T47D (cell line): ENCODE measurements at regions not wholly inside any gene's neighbourhood (a gene's known extent, or its start where the extent isn't known, plus 50 kb on each side); places are given as distances from the start of the nearest gene placed in this dataset.

Experiments used
- DNase-seq, 2 experiments: peaks; one replicate each; pipeline versions ENCODE4 v3.0.0 to v3.0.0-alpha.2; 2011 to 2012; ENCODE audit warnings: low read depth in 1 of 2, low spot score in 1 of 2
- JUND ChIP-seq: IDR thresholded peaks from 2 replicates; pipeline ENCODE4 v1.6.1; 2012; ENCODE audit warnings: low read depth
- in situ Hi-C: cut with HindIII; loops from 2 replicates; pipeline ENCODE4 v1.10.0; 2016; ENCODE audit warnings: low sequenced_read_pairs, low pct_unique_long_range_greater_than_20kb

DNA sequence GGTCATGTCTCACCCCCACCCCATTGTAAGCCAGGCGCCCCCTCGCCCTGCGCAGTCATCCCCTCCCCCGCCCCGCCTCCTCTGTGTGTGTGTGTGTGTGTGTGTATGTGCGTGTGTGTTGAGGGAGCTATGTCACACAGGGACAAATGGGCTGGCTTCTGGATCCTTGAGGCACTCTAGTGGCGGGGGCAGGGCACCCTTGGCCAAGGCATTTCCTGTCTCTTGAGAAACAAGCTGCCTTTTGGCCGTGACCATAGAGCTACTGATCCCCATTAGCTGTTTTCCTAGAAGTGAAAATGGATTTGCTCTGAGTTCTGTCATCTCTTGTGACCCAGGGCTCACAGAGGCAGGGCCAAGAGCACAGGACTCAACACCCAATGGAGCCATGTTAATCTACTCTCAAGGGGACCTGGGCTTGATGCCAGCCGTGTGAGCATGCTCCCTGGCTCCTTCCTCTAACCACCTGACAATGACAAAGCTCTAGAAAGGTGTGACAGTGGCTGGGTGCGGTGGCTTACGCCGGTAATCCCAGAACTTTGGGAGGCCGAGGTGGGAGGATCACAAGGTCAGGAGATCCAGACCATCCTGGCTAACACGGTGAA, 162.5 kb upstream of the BCOR start:
- in situ Hi-C loops: no loop called here
- no peak for TF ChIP-seq JUND
- no peak for DNase-seq

DNA sequence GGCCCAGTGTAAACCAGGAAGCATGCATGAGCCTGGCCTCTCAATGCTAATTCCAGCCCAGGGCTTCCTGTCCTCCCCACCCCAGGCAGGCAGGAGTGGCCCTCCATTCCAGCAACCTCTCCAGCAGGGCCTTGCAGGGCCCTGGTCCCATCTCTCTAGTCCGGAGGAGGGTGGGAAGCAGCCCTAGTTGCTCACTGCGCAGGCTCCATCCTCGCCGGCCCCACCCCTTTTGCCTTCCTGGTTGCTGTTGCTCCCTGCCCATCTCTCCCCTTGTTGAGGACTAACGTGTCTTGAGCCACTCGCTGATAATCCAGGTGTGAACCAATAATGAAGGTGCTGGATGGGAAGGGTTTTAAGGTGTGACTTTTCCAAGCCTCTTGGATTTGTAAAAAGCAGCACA, 161.2 kb upstream of the BCOR start:
- DNase-seq: no peak
- in situ Hi-C loops: no loop called here
- TF ChIP-seq JUND: no peak

- in situ Hi-C loops: no loop called here
- DNase-seq: no peak
- TF ChIP-seq JUND: no peak
These were observed 156.0 kb upstream of the BCOR start for GRCh38 chrX:40253771-40254170.

DNA sequence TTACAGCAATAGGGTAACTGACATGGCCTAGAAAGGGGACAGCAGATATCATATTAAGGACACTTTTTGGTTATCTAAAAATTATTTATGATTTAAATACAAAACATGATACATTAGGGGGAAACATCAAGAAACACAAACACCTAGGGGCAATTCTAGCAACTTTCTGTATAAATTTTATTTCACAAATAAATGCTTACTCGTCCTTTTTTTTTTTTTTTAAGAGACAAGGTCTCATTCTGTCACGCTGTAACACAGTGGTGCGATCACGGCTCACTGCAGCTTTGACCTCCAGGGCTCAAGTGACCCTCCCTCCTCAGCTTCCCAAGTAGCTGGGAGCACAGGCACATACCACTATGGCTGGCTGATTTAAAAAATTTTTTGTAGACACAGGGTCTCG, 151.8 kb upstream of the BCOR start:
- no peak for DNase-seq
- in situ Hi-C loops: no loop called here
- no peak for TF ChIP-seq JUND

DNA sequence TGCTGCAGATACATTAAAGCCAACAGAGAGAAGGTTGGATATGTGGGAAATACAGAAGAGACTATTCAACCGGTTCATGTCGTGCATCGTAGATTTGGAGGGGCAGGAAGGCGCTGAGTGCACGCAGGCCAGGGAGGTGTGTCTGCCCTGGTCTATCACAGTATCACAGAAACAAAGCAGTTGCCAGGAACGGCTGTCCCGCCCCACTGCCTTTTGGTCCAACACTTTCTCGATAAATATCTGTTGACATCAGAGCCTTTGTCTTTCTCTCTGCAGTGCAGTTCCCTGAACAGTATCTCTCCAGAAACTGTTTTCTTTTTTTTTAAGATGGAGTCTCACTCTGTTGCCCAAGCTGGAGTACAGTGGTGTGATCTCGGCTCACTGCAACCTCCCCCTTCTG, 151.1 kb upstream of the BCOR start:
- in situ Hi-C loops: no loop called here
- DNase-seq: no peak
- TF ChIP-seq JUND: no peak

- TF ChIP-seq JUND: no peak
- no peak for DNase-seq
- in situ Hi-C loops: no loop called here
These were observed 150.3 kb upstream of the BCOR start for GRCh38 chrX:40247848-40248622.

DNA sequence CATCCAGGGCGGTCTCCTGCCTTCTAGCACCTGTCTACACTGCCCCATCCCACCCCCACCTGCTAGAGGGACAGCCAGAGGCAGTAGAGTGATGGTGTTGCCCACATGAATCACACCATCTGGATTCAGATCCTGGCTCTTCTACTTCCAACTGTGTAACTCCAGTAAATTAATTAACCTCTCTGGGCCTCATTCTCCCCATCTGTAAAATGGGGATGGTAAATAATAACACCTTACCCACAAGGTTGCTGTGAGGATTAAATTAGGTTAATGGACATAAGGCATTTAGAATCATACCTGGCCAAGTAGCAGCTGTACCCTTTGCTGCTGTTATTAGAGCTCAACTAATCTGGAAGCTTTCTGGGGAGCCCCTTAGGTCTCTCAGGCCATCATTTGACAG, 149.6 kb upstream of the BCOR start:
- no peak for TF ChIP-seq JUND
- no peak for DNase-seq
- in situ Hi-C loops: no loop called here

GRCh38 chrX:40245488-40246071, 147.8 kb upstream of the BCOR start:
- TF ChIP-seq JUND: no peak
- DNase-seq: no peak
- in situ Hi-C loops: no loop called here

DNA sequence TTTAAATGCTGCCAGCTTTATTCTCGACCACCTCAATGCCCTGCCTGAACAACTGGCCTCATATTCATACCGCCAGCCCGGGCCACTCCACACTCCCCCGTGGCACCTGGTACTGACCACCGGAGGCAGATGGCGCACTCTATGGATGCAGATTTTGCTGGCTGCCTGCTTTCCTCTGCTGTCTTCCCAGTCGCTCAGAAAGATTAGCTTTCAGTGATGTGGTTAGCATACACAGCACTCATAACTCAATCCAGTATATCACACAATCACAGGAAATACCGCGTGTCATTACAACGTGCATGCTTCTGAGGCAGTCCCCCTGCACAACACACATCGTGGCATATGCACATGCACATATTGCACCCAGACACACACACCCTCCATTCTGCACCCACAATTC, 147.2 kb upstream of the BCOR start:
- in situ Hi-C loops: no loop called here

DNA sequence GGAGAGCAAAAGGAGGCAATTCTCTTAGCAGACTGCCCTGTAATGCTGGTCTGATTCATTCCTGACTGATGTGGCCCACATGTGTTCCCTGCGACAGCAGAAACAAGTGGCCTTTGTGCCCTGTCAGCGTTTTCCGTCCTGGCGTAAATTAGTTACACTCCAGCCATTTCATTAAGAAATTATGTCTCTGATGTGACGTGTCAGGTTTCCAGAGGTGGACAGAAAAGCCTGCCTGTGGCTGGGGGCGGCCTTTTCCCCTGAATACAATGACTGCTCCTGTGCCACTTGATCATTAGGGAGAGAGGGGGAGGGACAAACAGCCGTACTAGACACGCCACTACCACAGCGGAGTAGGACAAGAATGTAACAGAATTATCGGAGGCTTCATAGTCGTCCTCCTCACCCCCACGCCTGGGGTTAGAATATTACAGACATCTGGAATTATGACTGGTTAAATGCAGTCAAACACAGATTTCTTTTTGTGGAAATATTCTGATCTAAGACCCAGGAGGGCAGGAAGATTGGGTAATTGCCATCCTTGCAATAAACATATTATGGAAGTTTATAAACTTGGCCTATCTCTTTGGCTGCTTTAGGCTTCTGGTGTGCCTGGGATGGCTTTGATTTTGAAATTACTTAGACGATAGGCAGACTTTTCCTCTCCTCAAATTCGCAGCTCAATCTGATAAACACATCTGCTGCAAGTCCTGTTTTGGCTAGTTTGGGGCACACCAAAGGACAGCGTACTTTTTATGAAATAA, 146.2 kb upstream of the BCOR start:
- in situ Hi-C loops: no loop called here
- TF ChIP-seq JUND: no peak

More for the DNA sequence above, 147.2 kb upstream of the BCOR start:
- DNase-seq: no peak
- TF ChIP-seq JUND: no peak

GRCh38 chrX:40240844-40241243, 143.1 kb upstream of the BCOR start:
- TF ChIP-seq JUND: no peak
- no peak for DNase-seq
- in situ Hi-C loops: no loop called here

More for the DNA sequence above, 146.2 kb upstream of the BCOR start:
- no peak for DNase-seq

GRCh38 chrX:40237731-40238178, 140.0 kb upstream of the BCOR start:
- TF ChIP-seq JUND: no peak
- in situ Hi-C loops: no loop called here
- DNase-seq: no peak

- in situ Hi-C loops: no loop called here
- no peak for DNase-seq
- TF ChIP-seq JUND: no peak
These were observed 132.9 kb upstream of the BCOR start for GRCh38 chrX:40230646-40231045.
